NB4 (cell line): ENCODE measurements at regions not wholly inside any gene's neighbourhood (a gene's known extent, or its start where the extent isn't known, plus 50 kb on each side); places are given as distances from the start of the nearest gene placed in this dataset.
"Not testable (repeated sequence)": the region's sequence is repeated elsewhere in the genome, so short reads cannot be mapped to it uniquely, and the experiment has no call there.

ENCODE experiments used
- CTCF ChIP-seq: IDR thresholded peaks from one replicate; pipeline ENCODE4 v1.5.1; 2012; ENCODE audit warnings: low read depth, low read length
- MYC ChIP-seq: IDR thresholded peaks from 2 replicates; pipeline ENCODE4 v1.6.1; 2011; ENCODE audit warnings: low read depth, low read length
- POLR2A ChIP-seq: IDR thresholded peaks from 2 replicates; pipeline ENCODE4 v1.6.1; 2011; ENCODE audit warnings: mild to moderate bottlenecking; ENCODE audit not compliant: insufficient read length; ENCODE audit errors: extremely low read depth
- TF ChIP-seq, protein P1 (sequence below): IDR thresholded peaks from 2 replicates; pipeline ENCODE4 v1.6.1; 2011; ENCODE audit warnings: low read depth, low read length

- not testable (repeated sequence) for TF ChIP-seq CTCF, MYC, POLR2A
- TF ChIP-seq, protein P1, sequence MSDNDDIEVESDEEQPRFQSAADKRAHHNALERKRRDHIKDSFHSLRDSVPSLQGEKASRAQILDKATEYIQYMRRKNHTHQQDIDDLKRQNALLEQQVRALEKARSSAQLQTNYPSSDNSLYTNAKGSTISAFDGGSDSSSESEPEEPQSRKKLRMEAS, result not testable (repeated sequence)
Observed at GRCh38 chr7:86987834-86988233, 71.6 kb downstream of the ELAPOR2 start.
